ENCODE measurements at regions not wholly inside any gene's neighbourhood (a gene's known extent, or its start where the extent isn't known, plus 50 kb on each side); places are given as distances from the start of the nearest gene placed in this dataset.

- TF ChIP-seq POLR2A (IDR thresholded peaks at IDR 0.05) = no peak
- no peak for TF ChIP-seq CTCF (IDR thresholded peaks at IDR 0.05)
Measured at GRCh38 chr6:94036024-94036423, 616.7 kb upstream of the EPHA7 start.

Measured in heart left ventricle (tissue), 13 donors.